HEK293 (cell line): ENCODE measurements at regions not wholly inside any gene's neighbourhood (a gene's known extent, or its start where the extent isn't known, plus 50 kb on each side); places are given as distances from the start of the nearest gene placed in this dataset.
A peak's percentile ranks its signal among the peaks of the same experiment; 100 is the strongest.

Experiments
- CTCF ChIA-PET: fragments of 350-600 bp; formaldehyde crosslinking; extraction: SDS; loops from one replicate; lab custom pipeline; 2021; ENCODE audit warnings: antibody characterized with exemption; lab: Yijun Ruan, JAX
- POLR2A ChIA-PET: fragments of 300-600 bp; formaldehyde crosslinking; extraction: SDS; loops from one replicate; lab custom pipeline; 2020; ENCODE audit warnings: antibody characterized with exemption, inconsistent platforms; lab: Yijun Ruan, JAX
- H3K27ac ChIP-seq: fragments of 200-500 bp; sonication (Bioruptor generic); 2 replicates; pipeline ENCODE4 v1.5.1; 2014; ENCODE audit warnings: low read depth, low read length, control low read depth, inconsistent platforms; ENCODE audit errors: extremely low read depth
- H3K36me3 ChIP-seq, 2 experiments: fragments of 200-500 bp in 1 of 2; sonication (Bioruptor generic) in 1 of 2; 1 replicate in 1 of 2; 2 replicates in 1 of 2; pipeline ENCODE4 v1.5.1; 2014 to 2017; ENCODE audit warnings: inconsistent platforms in 2 of 2, low read length in 2 of 2; ENCODE audit not compliant: control insufficient read depth in 2 of 2, insufficient read depth in 1 of 2
- H3K4me1 ChIP-seq: fragments of 200-500 bp; sonication (Bioruptor generic); 2 replicates; pipeline ENCODE4 v1.5.1; 2014; ENCODE audit warnings: mild to moderate bottlenecking, low read length, inconsistent platforms; ENCODE audit not compliant: control insufficient read depth, insufficient read depth
- H3K4me3 ChIP-seq: 2 replicates; pipeline ENCODE4 v1.5.1; 2011; ENCODE audit warnings: low read depth, mild to moderate bottlenecking, control low read depth, low read length, moderate library complexity
- H3K9me3 ChIP-seq: fragments of 200-500 bp; sonication (Bioruptor generic); 2 replicates; pipeline ENCODE4 v1.5.1; 2014; ENCODE audit warnings: low read depth, low read length, inconsistent platforms; ENCODE audit not compliant: control insufficient read depth, insufficient read depth
- BCL6B ChIP-seq: fragments of 450-650 bp; formaldehyde crosslinking; IDR thresholded peaks from 2 replicates; pipeline ENCODE4 v1.5.1; 2017; ENCODE audit warnings: missing biosample characterization, missing genetic modification characterization
- GLIS1 ChIP-seq: fragments of 450-650 bp; formaldehyde crosslinking; IDR thresholded peaks from 2 replicates; pipeline ENCODE4 v1.5.1; 2016; ENCODE audit warnings: missing biosample characterization, missing genetic modification characterization
- SETDB1 ChIP-seq: IDR thresholded peaks from one replicate; pipeline ENCODE4 v1.6.1; 2017; ENCODE audit warnings: mild to moderate bottlenecking, low read length, moderate library complexity, mixed read lengths; ENCODE audit not compliant: insufficient read length
- ZBTB20 ChIP-seq: fragments of 450-650 bp; formaldehyde crosslinking; IDR thresholded peaks from 2 replicates; pipeline ENCODE4 v1.5.1; 2016; ENCODE audit warnings: missing biosample characterization, missing genetic modification characterization
- ZBTB8A ChIP-seq: fragments of 450-650 bp; formaldehyde crosslinking; IDR thresholded peaks from 2 replicates; pipeline ENCODE4 v1.5.1; 2016; ENCODE audit warnings: missing biosample characterization, missing genetic modification characterization
- ZEB2 ChIP-seq: fragments of 450-650 bp; formaldehyde crosslinking; IDR thresholded peaks from 2 replicates; pipeline ENCODE4 v1.5.1; 2016; ENCODE audit warnings: missing biosample characterization, missing genetic modification characterization
- ZIC2 ChIP-seq: fragments of 450-650 bp; formaldehyde crosslinking; IDR thresholded peaks from 2 replicates; pipeline ENCODE4 v1.5.1; 2016; ENCODE audit warnings: missing biosample characterization, missing genetic modification characterization
- ZNF112 ChIP-seq: fragments of 450-650 bp; formaldehyde crosslinking; IDR thresholded peaks from 2 replicates; pipeline ENCODE4 v1.5.0; 2017; ENCODE audit warnings: missing biosample characterization, missing genetic modification characterization
- ZNF138 ChIP-seq: fragments of 450-650 bp; formaldehyde crosslinking; IDR thresholded peaks from 2 replicates; pipeline ENCODE4 v1.5.1; 2016; ENCODE audit warnings: missing biosample characterization, missing genetic modification characterization, borderline replicate concordance
- ZNF157 ChIP-seq: fragments of 450-650 bp; formaldehyde crosslinking; IDR thresholded peaks from 2 replicates; pipeline ENCODE4 v1.5.1; 2016; ENCODE audit warnings: missing biosample characterization, missing genetic modification characterization
- ZNF214 ChIP-seq: fragments of 450-650 bp; formaldehyde crosslinking; IDR thresholded peaks from 2 replicates; pipeline ENCODE4 v1.5.1; 2017; ENCODE audit warnings: missing biosample characterization, mild to moderate bottlenecking, missing genetic modification characterization, borderline replicate concordance
- ZNF274 ChIP-seq, 2 experiments: fragments of 200-500 bp in 1 of 2; fragments of 450-650 bp in 1 of 2; sonication (Bioruptor generic) in 1 of 2; formaldehyde crosslinking in 1 of 2; IDR thresholded peaks; 2 replicates each; pipeline versions ENCODE4 v1.5.1 to v1.6.1; 2014 to 2016; ENCODE audit warnings: borderline replicate concordance in 1 of 2, inconsistent platforms in 1 of 2, low read length in 1 of 2, missing biosample characterization in 1 of 2, missing genetic modification characterization in 1 of 2
- ZNF280D ChIP-seq: fragments of 450-650 bp; formaldehyde crosslinking; IDR thresholded peaks from 2 replicates; pipeline ENCODE4 v1.5.1; 2016; ENCODE audit warnings: missing biosample characterization, missing genetic modification characterization
- ZNF362 ChIP-seq: fragments of 450-650 bp; formaldehyde crosslinking; IDR thresholded peaks from 2 replicates; pipeline ENCODE4 v1.5.1; 2016; ENCODE audit warnings: missing biosample characterization, missing genetic modification characterization
- ZNF37A ChIP-seq: fragments of 450-650 bp; IDR thresholded peaks from 2 replicates; pipeline ENCODE4 v1.5.1; 2018; ENCODE audit warnings: missing biosample characterization, missing genetic modification characterization
- ZNF416 ChIP-seq: fragments of 450-650 bp; formaldehyde crosslinking; IDR thresholded peaks from 2 replicates; pipeline ENCODE4 v1.5.1; 2016; ENCODE audit warnings: missing biosample characterization, missing genetic modification characterization
- ZNF433 ChIP-seq: fragments of 450-650 bp; formaldehyde crosslinking; IDR thresholded peaks from 2 replicates; pipeline ENCODE4 v1.5.1; 2016; ENCODE audit warnings: missing biosample characterization, missing genetic modification characterization, low read depth
- ZNF501 ChIP-seq: fragments of 450-650 bp; formaldehyde crosslinking; IDR thresholded peaks from 2 replicates; pipeline ENCODE4 v1.5.1; 2016; ENCODE audit warnings: missing biosample characterization, missing genetic modification characterization
- ZNF510 ChIP-seq: fragments of 450-650 bp; formaldehyde crosslinking; IDR thresholded peaks from 2 replicates; pipeline ENCODE4 v1.5.1; 2018; ENCODE audit warnings: mild to moderate bottlenecking, missing genetic modification characterization, missing biosample characterization; ENCODE audit not compliant: insufficient replicate concordance
- ZNF518A ChIP-seq: fragments of 450-650 bp; formaldehyde crosslinking; conservative IDR thresholded peaks from 2 replicates; pipeline ENCODE4 v1.5.1; 2016; ENCODE audit warnings: low read depth, missing biosample characterization, missing genetic modification characterization
- ZNF768 ChIP-seq: fragments of 450-650 bp; formaldehyde crosslinking; IDR thresholded peaks from 2 replicates; pipeline ENCODE4 v1.5.1; 2018; ENCODE audit warnings: missing biosample characterization, mild to moderate bottlenecking, missing genetic modification characterization
- ZSCAN16 ChIP-seq: fragments of 450-650 bp; formaldehyde crosslinking; IDR thresholded peaks from 2 replicates; pipeline ENCODE4 v1.5.1; 2016; ENCODE audit warnings: missing biosample characterization, missing genetic modification characterization
- ZXDB ChIP-seq: fragments of 450-650 bp; formaldehyde crosslinking; IDR thresholded peaks from 2 replicates; pipeline ENCODE4 v1.5.1; 2016; ENCODE audit warnings: missing biosample characterization, missing genetic modification characterization

GRCh38 chr1:55347866-55348265, 132.7 kb upstream of the USP24 start (continued):
- no peak for TF ChIP-seq ZNF280D
- no peak for TF ChIP-seq ZNF501
- TF ChIP-seq ZNF157 (tag by site-specific recombination) = no peak
- TF ChIP-seq ZNF433 (tag by site-specific recombination) = no peak
- no peak for TF ChIP-seq ZNF416 (tag by site-specific recombination)
- TF ChIP-seq ZNF214 (tag by site-specific recombination) = no peak

GRCh38 chr1:55347041-55347440, 131.9 kb upstream of the USP24 start:
- ChIA-PET POLR2A (interaction anchor here (1.0 kb wide), 1 partner anchor 325 kb away, joined by 3 read pairs; no protein-coding TSS in a partner anchor), CTCF (interaction anchor here (0.7 to 1.0 kb wide), 3 partner anchors 31 to 844 kb away, joined by 3 read pairs; no protein-coding TSS in a partner anchor)
- TF ChIP-seq ZBTB8A (tag by site-specific recombination) (no peak), ZNF112 (tag by site-specific recombination) (no peak), GLIS1 (tag by site-specific recombination) (no peak), ZBTB20 (tag by site-specific recombination) (no peak), ZXDB (no peak), ZNF510 (tag by site-specific recombination) (peak; percentile 48)
- Histone ChIP-seq H3K4me3 (no peak overlapping the region), H3K4me1 (no peaks in the 10 kb centered on the region), H3K36me3 (no peaks in the 10 kb centered on the region), H3K9me3 (no peaks in the 10 kb centered on the region), H3K27ac (no peak overlapping the region)

- no peaks in the 10 kb centered on the region for H3K4me1 ChIP-seq
- H3K27ac ChIP-seq = no peak overlapping the region
- POLR2A ChIA-PET = interaction anchor here (1.0 kb wide), 1 partner anchor 325 kb away, joined by 3 read pairs; no protein-coding TSS in a partner anchor
- H3K9me3 ChIP-seq = no peaks in the 10 kb centered on the region
- no peaks in the 10 kb centered on the region for H3K36me3 ChIP-seq
- CTCF ChIA-PET = interaction anchor here (0.6 to 1.0 kb wide), 3 partner anchors 32 to 844 kb away, joined by 3 to 4 read pairs (median 3); no protein-coding TSS in a partner anchor
- no peak overlapping the region for H3K4me3 ChIP-seq
- TF ChIP-seq BCL6B (no peak), ZNF768 (tag by site-specific recombination) (no peak), ZSCAN16 (tag by site-specific recombination) (no peak), ZNF37A (tag by site-specific recombination) (no peak), ZNF138 (tag by site-specific recombination) (no peak), ZNF274 (IDR thresholded peaks at IDR 0.05; ENCODE audit: low read length) (no peak), ZNF274 (tag by site-specific recombination; IDR thresholded peaks at IDR 0.05; ENCODE audit: borderline replicate concordance) (no peak), ZNF518A (tag by site-specific recombination) (no peak), ZEB2 (tag by site-specific recombination) (no peak), ZNF362 (no peak), ZNF433 (tag by site-specific recombination) (no peak), ZIC2 (no peak), SETDB1 (no peak)
Measured at GRCh38 chr1:55346586-55346985, 131.4 kb upstream of the USP24 start.
